ENCODE measurements at regions not wholly inside any gene's neighbourhood (a gene's known extent, or its start where the extent isn't known, plus 50 kb on each side); places are given as distances from the start of the nearest gene placed in this dataset.

GRCh38 chr3:103137830-103138229, 703.0 kb downstream of the ZPLD1 start:
- TF ChIP-seq CTCF (IDR thresholded peaks at IDR 0.05; ENCODE audit: borderline replicate concordance, extremely low read depth, low read length, poor library complexity, severe bottlenecking) (no peak), EZH2 (IDR thresholded peaks at IDR 0.05; ENCODE audit: borderline replicate concordance, low read depth, low read length, severe bottlenecking) (no peak)
